AG04450 (cell line): ENCODE measurements at regions not wholly inside any gene's neighbourhood (a gene's known extent, or its start where the extent isn't known, plus 50 kb on each side); places are given as distances from the start of the nearest gene placed in this dataset.

ENCODE experiments used
- CTCF ChIA-PET: fragments of 300-600, 350-600 bp; formaldehyde crosslinking; extraction: SDS; loops from one replicate; lab custom pipeline; 2022; ENCODE audit warnings: antibody characterized with exemption, inconsistent platforms; lab: Charles Lee
- POLR2A ChIA-PET: fragments of 350-600 bp; formaldehyde crosslinking; extraction: SDS; loops from one replicate; lab custom pipeline; 2021; ENCODE audit warnings: antibody characterized with exemption, inconsistent platforms; lab: Yijun Ruan, JAX
- DNase-seq: peaks from one replicate; pipeline ENCODE4 v3.0.0-alpha.2; 2011; ENCODE audit warnings: low read depth, low spot score
- H3K27ac ChIP-seq: one replicate; pipeline ENCODE4 v1.5.1; 2012; ENCODE audit warnings: low read depth, low read length, control low read depth
- H3K27me3 ChIP-seq: one replicate; pipeline ENCODE4 v1.6.0; 2012; ENCODE audit warnings: low read length; ENCODE audit not compliant: control insufficient read depth, insufficient read depth
- H3K4me3 ChIP-seq: 2 replicates; pipeline ENCODE4 v1.5.1; 2011; ENCODE audit warnings: mild to moderate bottlenecking, low read depth, low read length, control low read depth
- H3K9me3 ChIP-seq: 2 replicates; pipeline ENCODE4 v1.5.1; 2012; ENCODE audit warnings: low read length; ENCODE audit not compliant: control insufficient read depth, insufficient read depth
- TF ChIP-seq, protein P1 (sequence below): IDR thresholded peaks from 2 replicates; pipeline ENCODE4 v1.5.1; 2011; ENCODE audit warnings: low read depth, low read length, control low read depth, inconsistent platforms

DNA sequence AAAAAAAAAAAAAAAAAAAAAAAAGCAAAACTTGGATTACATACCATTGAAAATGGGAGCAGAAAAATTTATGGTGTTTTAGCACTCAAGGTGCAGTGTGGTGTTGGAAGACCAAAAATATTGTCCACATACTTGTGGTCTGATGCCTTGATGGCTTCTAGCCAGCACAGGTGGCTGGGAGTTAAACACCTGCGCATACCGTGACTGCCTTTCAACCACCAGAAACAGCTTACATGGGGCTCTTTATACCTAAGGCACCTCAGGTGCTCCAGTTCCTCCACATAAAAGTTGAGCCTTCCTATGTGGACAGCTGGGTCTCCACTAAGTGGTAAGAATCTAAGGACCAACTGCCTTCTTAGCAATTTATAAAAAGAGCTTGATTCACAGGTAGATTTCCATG, 802.6 kb upstream of the CELF4 start:
- H3K4me3 ChIP-seq = no peak overlapping the region
- TF ChIP-seq, protein P1, sequence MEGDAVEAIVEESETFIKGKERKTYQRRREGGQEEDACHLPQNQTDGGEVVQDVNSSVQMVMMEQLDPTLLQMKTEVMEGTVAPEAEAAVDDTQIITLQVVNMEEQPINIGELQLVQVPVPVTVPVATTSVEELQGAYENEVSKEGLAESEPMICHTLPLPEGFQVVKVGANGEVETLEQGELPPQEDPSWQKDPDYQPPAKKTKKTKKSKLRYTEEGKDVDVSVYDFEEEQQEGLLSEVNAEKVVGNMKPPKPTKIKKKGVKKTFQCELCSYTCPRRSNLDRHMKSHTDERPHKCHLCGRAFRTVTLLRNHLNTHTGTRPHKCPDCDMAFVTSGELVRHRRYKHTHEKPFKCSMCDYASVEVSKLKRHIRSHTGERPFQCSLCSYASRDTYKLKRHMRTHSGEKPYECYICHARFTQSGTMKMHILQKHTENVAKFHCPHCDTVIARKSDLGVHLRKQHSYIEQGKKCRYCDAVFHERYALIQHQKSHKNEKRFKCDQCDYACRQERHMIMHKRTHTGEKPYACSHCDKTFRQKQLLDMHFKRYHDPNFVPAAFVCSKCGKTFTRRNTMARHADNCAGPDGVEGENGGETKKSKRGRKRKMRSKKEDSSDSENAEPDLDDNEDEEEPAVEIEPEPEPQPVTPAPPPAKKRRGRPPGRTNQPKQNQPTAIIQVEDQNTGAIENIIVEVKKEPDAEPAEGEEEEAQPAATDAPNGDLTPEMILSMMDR = no peak
- ChIA-PET CTCF (no interaction called here), POLR2A (no interaction called here)
- H3K27ac ChIP-seq = no peak overlapping the region
- no peak for DNase-seq
- H3K27me3 ChIP-seq = no peaks in the 10 kb centered on the region
- no peaks in the 10 kb centered on the region for H3K9me3 ChIP-seq

DNA sequence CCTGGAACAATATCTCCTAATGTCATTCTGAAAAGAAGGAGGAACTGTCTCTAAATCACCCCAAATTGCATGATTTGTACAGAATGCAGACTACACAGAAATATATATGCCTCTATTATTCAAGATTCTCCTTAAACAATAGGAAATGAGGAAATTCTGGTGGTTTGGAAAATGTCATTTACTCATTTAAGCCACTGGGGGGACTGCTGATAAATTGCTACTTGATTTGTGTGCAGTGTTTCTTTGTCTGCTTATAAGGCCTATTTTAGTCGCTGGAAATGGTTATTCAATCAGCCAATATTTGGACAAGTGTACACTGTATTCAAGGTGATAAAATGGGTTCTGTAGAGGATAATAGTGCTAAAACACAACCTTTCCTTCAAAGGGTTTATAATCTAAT, 801.9 kb upstream of the CELF4 start:
- ChIA-PET POLR2A (no interaction called here), CTCF (no interaction called here)
- no peak overlapping the region for H3K4me3 ChIP-seq
- H3K27me3 ChIP-seq = no peaks in the 10 kb centered on the region
- DNase-seq = no peak
- no peak overlapping the region for H3K27ac ChIP-seq
- TF ChIP-seq, protein P1 = no peak
- peaks cover 2% of the 10 kb centered on the region; the same call in 1 of the 2 replicates for H3K9me3 ChIP-seq

DNA sequence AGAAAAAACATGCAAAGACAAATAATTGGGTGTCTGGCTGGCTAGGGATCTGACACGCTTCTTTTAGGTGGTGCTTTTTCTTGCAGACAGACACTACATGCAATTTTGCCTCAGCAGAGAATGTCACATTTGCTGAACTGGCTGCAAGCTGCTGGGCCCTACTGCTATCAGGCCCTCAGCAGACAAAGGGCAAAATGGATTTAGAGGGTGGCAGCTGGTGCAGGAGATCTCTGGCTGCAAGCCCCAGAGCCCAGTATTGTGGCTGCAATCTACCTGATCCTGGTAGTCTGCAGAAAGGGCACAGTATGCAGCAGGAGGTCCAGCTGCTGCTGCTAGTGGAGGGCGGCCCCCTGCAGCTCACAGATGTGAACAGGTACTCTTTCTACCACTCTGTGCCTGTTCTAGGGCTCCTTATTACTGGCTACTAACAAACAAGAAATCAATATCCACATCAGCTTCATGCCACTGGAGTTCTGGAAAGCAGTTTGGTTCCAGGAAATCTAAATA, 796.7 kb upstream of the CELF4 start:
- POLR2A ChIA-PET = no interaction called here
- H3K4me3 ChIP-seq = no peak overlapping the region

DNA sequence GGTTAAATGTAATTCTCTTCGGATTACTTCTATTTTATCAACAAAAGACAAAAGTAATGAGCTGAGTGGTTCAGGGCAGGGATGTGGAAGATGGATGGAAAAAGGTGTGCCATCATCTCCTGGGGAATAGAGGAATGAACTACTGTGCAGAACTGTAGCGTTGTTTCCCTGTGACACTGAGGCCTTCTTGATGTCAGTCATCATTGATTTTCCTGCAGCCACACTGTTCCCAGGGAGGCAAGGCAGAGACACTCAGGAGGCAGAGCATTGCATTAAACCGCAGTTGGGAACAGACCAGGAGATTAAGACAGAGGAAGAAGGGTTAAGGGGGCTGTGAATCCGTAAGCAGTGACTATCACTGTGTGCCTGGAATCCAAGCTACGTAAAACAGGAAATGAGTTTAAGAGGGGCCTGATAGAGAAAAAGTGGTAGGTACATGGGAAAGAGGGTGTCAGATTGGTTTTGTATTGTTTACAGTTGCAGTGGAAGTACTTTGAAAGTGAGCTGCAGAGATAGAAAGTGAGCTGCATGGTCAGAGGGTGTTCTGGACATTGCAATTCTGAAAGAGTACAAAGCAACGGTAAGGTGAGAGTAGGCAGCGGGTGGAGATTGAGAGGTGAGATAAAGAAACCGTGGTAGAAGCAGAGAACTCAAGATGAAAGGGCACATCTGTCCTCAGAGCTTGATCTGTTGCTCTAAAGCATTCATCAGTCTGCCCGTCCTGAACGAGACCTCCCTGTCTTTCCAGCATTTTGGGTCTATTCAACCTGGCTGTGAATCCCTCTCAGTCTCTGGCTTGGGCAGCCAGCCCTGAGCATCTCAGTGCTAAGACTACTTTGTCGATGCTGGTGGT, 793.4 kb upstream of the CELF4 start:
- H3K27me3 ChIP-seq = no peaks in the 10 kb centered on the region
- CTCF ChIA-PET = no interaction called here
- POLR2A ChIA-PET = no interaction called here
- peaks cover 4% of the 10 kb centered on the region; the same call in 1 of the 2 replicates for H3K9me3 ChIP-seq
- DNase-seq = no peak
- H3K27ac ChIP-seq = no peak overlapping the region
- H3K4me3 ChIP-seq = no peak overlapping the region
- TF ChIP-seq, protein P1 = no peak

More for the DNA sequence above, 796.7 kb upstream of the CELF4 start:
- Histone ChIP-seq H3K27ac (no peak overlapping the region), H3K27me3 (no peaks in the 10 kb centered on the region), H3K9me3 (peaks cover 4% of the 10 kb centered on the region; the same call in 1 of the 2 replicates)
- no peak for DNase-seq
- TF ChIP-seq, protein P1 = no peak
- CTCF ChIA-PET = no interaction called here

DNA sequence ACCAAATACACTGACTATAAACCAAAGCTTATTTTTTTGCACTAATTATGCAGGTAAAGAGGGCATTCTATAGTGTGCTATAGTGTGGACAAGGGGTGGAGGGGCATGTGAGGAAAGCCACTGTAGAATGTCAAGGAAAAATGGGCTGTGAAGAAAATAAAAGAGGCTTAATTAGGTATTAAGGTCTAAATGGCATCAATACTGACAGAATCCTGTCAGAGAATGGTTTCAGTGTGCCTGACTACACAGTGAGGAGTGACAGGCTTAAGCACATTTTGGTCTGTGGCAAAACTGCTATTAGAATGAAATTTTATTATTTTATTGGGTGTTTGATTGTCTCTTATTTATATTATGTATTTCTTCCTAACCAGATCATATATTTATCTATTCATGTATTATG, 787.6 kb upstream of the CELF4 start:
- TF ChIP-seq, protein P1 = no peak
- POLR2A ChIA-PET = no interaction called here

More for the DNA sequence above, 787.6 kb upstream of the CELF4 start:
- no peaks in the 10 kb centered on the region for H3K27me3 ChIP-seq
- no peak for DNase-seq
- CTCF ChIA-PET = no interaction called here
- H3K27ac ChIP-seq = no peak overlapping the region
- H3K4me3 ChIP-seq = no peak overlapping the region
- no peaks in the 10 kb centered on the region; the same call in 1 of the 2 replicates for H3K9me3 ChIP-seq
